GM12891 (cell line): ENCODE measurements at regions not wholly inside any gene's neighbourhood (a gene's known extent, or its start where the extent isn't known, plus 50 kb on each side); places are given as distances from the start of the nearest gene placed in this dataset.
"Not testable (repeated sequence)": the region's sequence is repeated elsewhere in the genome, so short reads cannot be mapped to it uniquely, and the experiment has no call there.

Experiments
- DNase-seq: peaks from one replicate; pipeline ENCODE4 v3.0.0; 2011; ENCODE audit warnings: low spot score; ENCODE audit not compliant: insufficient read length
- FAIRE-seq: peaks from 2 replicates; lab custom pipeline; 2011; peaks lifted over from hg19 to GRCh38; lab: Jason Lieb, UNC
- PAX5 ChIP-seq: IDR thresholded peaks from 2 replicates; pipeline ENCODE4 v1.6.1; 2011; ENCODE audit warnings: low read length, moderate library complexity, mild to moderate bottlenecking; ENCODE audit not compliant: insufficient read depth, severe bottlenecking
- POLR2A ChIP-seq: IDR thresholded peaks from 2 replicates; pipeline ENCODE4 v1.6.1; 2011; ENCODE audit warnings: low read depth, low read length, control low read depth
- POLR2AphosphoS5 ChIP-seq: IDR thresholded peaks from 2 replicates; pipeline ENCODE4 v1.6.1; 2011; ENCODE audit warnings: low read depth, low read length, control low read depth
- POU2F2 ChIP-seq: IDR thresholded peaks from 2 replicates; pipeline ENCODE4 v1.6.1; 2011; ENCODE audit warnings: low read depth, mild to moderate bottlenecking, control low read depth, low read length, moderate library complexity
- SPI1 ChIP-seq: IDR thresholded peaks from 2 replicates; pipeline ENCODE4 v1.6.1; 2011; ENCODE audit warnings: low read depth, low read length, control low read depth
- TAF1 ChIP-seq: IDR thresholded peaks from 2 replicates; pipeline ENCODE4 v1.6.1; 2011; ENCODE audit warnings: low read depth, low read length, control low read depth

DNA sequence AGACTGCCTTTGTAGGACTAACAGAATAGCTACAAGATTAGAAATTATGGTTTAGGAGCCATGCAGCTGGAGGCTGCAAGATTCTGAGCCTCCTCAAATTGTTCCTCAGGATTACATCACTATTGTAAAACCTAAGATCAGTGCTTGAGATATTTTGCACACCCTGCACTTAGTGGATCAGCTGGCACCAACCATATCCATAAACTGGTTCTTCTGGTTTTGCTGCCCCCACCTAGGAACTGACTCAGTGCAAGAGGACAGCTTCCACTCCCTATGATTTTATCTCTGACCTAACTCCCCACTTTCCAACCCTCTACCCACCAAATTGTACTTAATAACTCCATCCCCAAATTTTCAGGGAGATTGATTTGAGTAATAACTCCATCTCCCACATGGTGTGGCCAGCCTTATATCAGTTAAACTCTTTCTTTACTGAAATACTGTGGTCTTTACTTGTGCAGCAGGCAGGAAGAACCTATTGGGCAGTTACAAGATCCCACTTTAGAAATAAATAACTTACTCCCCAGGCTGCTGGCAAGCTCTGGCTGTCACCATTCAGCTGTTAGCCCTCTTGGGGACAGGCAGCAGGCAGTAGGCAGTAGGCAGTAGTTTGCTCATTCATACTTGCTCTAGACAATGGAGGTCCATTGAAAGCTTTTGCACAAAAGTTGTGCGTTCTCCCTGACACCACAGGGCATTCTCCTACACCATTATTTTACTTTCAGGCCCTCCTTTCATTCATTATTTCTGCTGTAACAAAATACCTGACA, 119.0 kb downstream of the SLC17A6 start:
- no peak for TF ChIP-seq TAF1
- TF ChIP-seq PAX5: no peak
- TF ChIP-seq POLR2AphosphoS5: no peak
- TF ChIP-seq POU2F2: no peak
- no peak for TF ChIP-seq SPI1
- no peak for TF ChIP-seq POLR2A
- no peak for FAIRE-seq
- DNase-seq: no peak

DNA sequence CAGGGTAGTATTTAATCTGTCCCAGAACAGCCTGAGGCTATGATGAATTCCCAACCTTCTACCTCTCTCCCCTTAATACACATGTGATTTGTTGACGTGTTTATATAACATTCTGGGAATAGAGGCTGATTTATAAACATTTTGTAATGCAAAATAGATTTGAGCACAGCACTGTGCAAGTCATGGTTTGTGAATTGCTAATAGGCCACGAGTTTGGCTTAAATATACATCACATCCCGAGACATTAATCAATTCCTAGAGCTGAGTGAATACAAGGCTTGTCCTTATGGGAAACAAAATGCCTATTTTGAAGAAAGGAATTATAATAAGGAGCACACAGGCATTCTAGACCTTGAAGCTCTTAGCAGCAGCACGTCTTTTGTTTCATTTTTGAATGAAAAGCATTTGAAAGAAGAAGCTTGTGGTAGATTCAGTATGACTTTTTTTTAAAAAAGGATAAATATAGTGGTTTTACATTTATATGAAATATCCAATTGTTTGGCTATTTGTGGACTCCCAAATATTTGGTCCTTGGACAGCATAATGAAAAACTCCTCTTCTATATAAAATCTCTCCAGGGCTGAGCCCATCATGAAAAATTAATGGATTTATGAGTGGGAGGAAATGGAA, 116.4 kb downstream of the SLC17A6 start:
- TF ChIP-seq POLR2A (no peak), TAF1 (no peak), SPI1 (no peak), POLR2AphosphoS5 (no peak), PAX5 (no peak), POU2F2 (no peak)
- FAIRE-seq (no peak), DNase-seq (no peak)

DNA sequence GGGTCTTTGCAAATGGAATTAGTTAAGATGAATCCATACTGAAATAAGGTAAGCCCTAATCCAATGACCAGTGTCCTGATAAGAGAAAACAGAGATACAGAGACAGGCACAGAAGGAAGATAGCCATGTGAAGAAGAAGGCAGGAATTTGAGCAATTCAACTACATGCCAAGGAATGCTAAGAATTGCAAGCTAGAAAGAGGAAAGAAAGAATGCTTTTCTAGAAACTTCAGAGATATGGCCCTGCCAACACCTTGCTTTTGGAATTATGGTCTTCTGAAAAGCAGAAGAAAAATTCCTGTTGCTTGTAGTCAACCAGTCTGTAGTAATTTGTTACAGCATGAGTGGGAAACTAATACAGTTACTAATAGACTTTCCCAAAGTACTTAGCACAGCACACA, 111.3 kb downstream of the SLC17A6 start:
- DNase-seq: no peak
- no peak for FAIRE-seq
- TF ChIP-seq POLR2AphosphoS5 (no peak), PAX5 (no peak), POLR2A (no peak), TAF1 (no peak), POU2F2 (no peak), SPI1 (no peak)

DNA sequence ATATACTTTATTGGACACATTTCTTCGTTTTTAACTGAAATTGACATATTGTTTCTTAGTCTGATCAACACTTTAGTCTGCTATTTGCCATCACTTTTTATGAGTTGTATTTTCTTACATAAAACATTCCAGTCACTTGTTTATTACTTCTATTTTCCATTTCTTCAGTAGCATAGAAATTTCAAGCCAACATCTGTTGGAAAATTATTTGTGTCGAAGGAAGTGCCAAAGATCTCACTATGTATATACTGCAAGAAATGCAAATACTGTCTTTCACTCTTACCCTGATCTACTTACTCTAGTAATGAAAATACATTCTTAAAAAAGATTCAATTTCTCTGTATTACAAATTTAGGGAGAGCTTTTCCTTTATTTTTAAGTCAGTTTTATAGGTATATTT, 105.9 kb downstream of the SLC17A6 start:
- FAIRE-seq (no peak), DNase-seq (no peak)
- no peak for TF ChIP-seq PAX5
- no peak for TF ChIP-seq POLR2AphosphoS5
- no peak for TF ChIP-seq POU2F2
- TF ChIP-seq TAF1: no peak
- no peak for TF ChIP-seq POLR2A
- TF ChIP-seq SPI1: no peak

DNA sequence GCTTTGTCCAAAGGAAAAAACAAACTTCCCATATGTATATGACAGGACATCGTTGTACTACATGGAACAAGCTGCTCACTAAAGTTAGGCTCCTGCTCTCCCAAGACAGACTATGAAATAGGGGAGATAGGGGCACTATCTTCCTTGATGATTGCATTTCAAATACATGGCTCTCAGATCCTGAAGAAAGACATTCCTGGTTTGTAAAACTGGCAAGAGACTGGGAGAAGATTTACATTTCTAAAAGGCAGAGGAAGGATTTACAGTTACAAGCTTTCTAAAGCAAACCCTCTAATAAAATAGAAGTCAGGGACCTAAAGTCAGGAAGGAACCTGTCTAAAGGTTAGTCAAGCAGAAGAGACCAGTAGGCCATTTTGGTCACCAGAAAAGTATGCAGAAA, 103.7 kb downstream of the SLC17A6 start:
- no peak for DNase-seq
- FAIRE-seq: no peak
- TF ChIP-seq POLR2AphosphoS5 (no peak), TAF1 (no peak), POLR2A (no peak), POU2F2 (no peak), PAX5 (no peak), SPI1 (no peak)

DNA sequence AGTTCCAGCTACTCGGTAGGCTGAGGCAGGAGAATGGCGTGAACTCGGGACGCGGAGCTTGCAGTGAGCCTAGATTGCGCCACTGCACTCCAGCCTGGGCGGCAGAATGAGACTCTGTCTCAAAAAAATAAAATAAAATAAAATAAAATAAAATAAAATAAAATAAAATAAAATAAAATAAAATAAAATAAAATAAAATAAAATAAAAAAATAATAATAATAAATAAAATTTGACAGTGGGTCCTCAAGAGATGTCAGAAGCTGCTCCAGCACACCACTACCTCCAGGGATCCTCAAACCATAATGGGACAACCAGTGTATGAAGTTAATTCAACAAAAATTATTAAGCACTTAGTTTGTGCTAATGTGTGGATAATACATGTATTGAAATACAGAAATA, 97.4 kb downstream of the SLC17A6 start:
- not testable (repeated sequence) for FAIRE-seq, DNase-seq

DNA sequence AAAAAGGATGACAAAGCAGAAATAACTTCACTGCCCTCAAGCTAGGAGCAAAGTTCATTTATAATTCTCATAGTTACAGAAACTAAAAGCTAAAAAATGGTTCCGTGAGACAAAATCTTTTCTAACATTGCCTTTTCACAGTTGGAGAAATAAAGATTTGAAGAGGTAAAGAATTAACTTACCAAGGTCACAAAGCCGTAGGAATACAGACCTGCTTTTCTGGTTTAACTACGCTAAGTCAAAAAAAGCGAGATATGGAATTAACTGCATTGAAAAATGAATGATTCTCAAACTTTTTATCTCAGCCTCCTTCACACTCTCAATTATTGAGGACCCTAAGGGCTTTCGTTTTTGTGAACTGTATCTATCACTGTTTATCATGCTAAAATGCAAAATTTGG, 95.3 kb downstream of the SLC17A6 start:
- FAIRE-seq: no peak
- DNase-seq: no peak

DNA sequence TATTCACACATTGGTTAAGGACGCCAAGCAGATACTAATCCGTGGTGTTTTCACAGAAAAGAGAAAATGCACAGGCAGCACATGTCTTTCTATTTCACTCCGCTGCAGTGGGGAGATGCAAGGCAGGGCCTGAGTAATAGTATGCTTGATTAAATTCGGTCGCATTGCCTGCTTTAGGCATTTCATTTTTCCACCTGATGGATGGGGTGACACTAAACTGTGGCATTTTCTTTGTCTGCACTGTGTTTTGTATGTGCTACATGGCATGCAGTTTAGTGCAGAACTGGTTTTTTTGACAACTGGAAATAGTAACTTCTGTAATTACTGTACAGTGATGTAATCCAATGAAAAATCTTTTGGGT, 94.9 kb downstream of the SLC17A6 start:
- FAIRE-seq: no peak
- DNase-seq: no peak
- TF ChIP-seq POLR2A: no peak
- no peak for TF ChIP-seq POLR2AphosphoS5
- TF ChIP-seq PAX5: no peak
- no peak for TF ChIP-seq POU2F2
- TF ChIP-seq TAF1: no peak
- TF ChIP-seq SPI1: no peak

More for the DNA sequence above, 95.3 kb downstream of the SLC17A6 start:
- TF ChIP-seq POU2F2 (no peak), POLR2A (no peak), TAF1 (no peak)

DNA sequence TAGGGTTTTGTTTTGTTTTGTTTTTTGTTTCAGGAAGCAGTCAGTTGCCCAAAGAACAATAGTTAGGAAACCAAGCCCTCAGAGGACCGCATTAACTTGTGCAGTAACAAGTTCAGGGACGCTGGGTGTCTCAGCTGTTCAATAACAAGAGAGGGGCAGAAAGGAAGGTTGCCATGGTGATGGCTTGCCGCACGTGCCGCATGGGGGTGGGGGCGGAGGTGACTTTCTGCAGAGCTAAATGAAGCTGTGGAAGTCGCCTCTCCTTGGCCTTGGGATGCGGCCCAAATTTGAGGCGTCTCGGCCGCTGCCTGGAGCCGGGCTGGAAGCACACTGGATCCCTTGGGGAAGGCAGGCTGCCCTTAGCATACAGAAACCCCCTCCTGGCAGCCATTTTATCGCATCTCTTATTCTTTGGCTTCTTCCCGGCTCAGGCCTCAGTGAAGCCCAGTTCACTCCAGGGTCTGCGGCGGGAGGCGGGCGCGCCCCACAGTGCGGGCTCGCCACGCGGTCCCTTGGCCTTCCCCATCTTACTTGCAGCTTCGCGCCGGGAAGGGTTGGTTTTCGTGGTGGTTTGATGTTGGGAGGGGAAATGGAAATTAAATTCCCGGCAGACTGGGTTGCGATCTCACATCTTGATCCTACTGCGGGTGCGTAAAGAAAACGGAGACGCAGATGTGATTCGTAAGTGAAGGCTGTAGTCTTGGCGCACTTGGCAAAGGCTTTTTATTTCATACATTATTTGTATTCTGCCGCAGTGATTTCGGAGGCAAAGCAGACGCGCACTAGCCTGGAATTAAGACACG, 94.3 kb downstream of the SLC17A6 start:
- DNase-seq (peak; percentile 8), FAIRE-seq (no peak)
- TF ChIP-seq POLR2AphosphoS5 (no peak), POU2F2 (no peak), POLR2A (no peak), PAX5 (no peak), SPI1 (no peak), TAF1 (no peak)
